Fibroblast of peridontal ligament (primary cell): ENCODE measurements at regions not wholly inside any gene's neighbourhood (a gene's known extent, or its start where the extent isn't known, plus 50 kb on each side); places are given as distances from the start of the nearest gene placed in this dataset.
A peak's percentile ranks its signal among the peaks of the same experiment; 100 is the strongest.

Experiments
- DNase-seq: peaks from one replicate; pipeline ENCODE4 v3.0.0-alpha.2; 2010; ENCODE audit errors: extremely low read depth

- DNase-seq = peak; percentile 88
Observed at GRCh38 chr1:81699234-81699633, 101.5 kb upstream of the ADGRL2 start.

DNA sequence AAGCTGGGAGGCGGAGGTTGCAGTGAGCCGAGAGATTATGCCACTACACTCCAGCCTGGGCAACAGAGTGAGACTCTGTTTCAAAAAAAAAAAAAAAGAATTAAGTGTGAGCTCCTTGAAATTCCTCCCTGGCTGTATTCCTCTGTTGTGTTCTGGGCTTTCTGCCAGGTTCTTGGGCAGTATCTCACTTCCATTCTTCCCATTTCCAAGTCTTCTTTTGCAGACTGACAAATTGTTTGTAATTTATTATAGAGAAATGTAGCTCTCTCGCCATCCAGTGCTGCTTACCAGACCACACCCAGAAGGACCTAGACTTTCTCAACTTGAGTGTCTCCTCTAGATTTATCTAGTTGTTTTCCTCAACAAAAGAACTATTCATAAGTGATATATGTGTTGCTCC lies 105.0 kb upstream of the ADGRL2 start:
- peak; percentile 81 for DNase-seq

DNA sequence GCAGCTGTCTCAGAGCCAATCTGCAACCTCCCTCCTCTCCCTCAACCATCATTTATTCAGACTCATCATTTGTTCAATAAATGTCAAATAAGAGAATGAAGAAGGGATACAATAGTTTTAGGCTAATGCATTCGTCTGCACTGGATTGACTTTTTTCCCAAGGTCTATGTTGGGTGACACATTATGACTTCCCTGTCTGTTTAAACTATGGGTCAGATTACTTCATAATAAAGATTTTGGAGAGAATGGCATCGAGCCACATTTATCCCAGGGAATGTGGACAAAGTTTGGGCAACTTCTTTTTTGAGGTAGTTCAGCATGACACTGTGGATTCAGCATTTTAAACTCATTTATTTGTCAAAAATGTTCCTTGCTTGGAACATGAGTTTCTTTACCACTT lies 107.4 kb upstream of the ADGRL2 start:
- DNase-seq = peak; percentile 45

DNA sequence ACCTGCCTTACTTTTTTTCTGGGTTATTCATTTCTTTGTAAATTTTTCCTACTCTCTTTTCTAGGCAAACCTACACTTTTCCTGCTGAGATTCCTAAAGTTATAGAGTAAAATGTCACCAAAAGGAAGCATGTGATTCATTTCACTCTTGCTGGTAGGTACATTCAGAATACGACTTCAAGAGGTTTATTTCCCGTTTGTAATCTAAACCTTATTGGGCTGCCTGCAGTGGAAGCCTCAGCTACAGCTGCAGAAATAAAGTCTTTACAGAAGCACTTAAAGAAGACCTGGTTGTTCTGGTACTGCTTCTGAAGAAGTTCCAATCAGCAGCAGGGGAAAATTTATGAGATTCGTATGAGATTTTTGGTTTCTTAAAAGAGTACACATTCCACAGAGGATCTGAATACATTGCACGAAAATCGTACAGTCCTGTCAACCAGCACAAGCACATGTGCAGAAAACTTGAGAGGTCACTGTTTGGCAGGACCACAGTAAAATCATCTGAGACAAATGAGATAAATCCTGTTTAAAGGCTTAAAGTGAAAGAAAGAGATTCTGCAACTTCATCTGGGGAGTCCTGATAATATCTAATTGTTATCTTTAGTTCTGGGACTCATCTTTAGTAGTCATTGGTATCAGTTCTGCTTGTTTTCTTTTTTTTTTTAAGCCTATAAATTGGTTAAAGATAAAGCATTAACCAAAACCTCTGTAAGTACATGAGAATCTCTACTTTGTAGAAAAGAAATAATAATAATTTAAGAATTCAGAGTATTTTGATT lies 109.9 kb upstream of the ADGRL2 start:
- DNase-seq = no peak

GRCh38 chr1:81689531-81689941 lies 111.2 kb upstream of the ADGRL2 start:
- DNase-seq = peak; percentile 95

DNA sequence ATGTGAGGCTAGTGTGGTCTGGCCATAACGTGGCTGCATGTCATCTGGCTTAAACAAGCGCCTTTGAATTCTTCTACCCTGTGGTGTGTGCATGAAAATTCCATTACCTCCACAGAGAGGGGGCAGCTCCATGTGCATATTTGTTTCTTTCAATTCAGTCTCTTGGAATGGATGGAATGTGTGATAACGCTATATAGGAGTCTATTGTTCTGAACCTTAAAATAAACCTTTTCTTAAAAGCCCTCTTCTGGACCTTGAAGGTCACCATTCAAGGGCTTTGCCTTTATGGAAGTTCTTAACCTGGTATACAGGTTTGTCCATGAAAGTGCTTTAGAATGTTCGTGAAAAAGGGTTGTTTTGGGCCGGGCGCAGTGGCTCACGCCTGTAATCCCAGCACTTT lies 118.2 kb upstream of the ADGRL2 start:
- DNase-seq = no peak

DNA sequence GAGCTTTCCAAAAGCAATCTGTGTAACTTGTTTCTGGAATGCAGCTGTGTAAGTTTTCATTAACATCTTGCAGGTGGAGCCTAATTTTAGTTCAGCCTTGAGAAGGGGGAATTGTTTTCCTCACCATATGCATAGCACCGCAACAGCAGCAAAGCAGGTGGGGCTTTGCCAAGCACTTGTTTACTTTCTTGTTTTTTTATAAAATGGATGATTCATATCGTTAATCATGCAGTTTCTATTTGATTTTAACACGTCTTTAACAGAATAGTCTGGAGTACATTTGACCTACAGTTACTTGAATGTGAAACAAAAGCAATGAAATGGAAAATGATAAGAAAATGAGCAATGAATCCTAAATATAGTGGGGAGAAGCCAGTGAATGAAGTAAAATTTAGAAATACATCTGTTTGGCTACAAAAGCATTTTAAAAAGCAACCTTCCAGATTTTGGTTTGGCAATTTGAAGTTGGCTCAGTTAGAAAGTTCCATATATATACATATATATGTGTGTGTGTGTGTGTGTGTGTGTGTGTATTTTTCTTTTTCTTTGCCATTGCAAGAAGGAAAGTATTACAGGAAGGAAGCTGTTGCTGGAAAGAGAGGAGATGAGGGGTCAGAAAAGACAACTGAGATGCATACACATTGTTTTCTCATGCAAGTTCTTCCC lies 119.0 kb upstream of the ADGRL2 start:
- DNase-seq = peak; percentile 47

- no peak for DNase-seq
Observed at GRCh38 chr1:81681114-81681513, 119.6 kb upstream of the ADGRL2 start.

GRCh38 chr1:81679942-81680341 lies 120.8 kb upstream of the ADGRL2 start:
- DNase-seq = peak; percentile 58

- no peak for DNase-seq
Observed at GRCh38 chr1:81678779-81679178, 122.0 kb upstream of the ADGRL2 start.

GRCh38 chr1:81672766-81673165 lies 128.0 kb upstream of the ADGRL2 start:
- DNase-seq = no peak

GRCh38 chr1:81671038-81671437 lies 129.7 kb upstream of the ADGRL2 start:
- DNase-seq = no peak

DNA sequence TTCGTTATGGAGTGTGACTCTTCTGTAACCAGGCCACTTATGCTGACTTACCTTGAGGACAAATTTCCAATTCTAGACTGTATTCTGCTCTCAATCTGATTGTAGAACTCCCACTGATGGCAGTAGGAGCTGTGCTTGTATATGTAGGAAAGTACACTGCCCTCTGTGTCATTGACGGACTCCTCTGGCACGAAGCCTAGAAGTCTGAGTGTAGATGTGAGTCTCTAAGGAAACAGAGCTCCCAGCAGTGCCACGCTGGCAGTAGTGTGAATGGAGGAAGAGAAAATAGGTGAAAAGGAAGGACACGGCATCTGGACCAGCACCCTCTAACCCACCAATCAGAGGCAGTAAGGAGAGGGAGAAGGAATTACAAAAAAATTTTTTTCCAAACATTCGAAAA lies 130.4 kb upstream of the ADGRL2 start:
- DNase-seq = peak; percentile 96

DNA sequence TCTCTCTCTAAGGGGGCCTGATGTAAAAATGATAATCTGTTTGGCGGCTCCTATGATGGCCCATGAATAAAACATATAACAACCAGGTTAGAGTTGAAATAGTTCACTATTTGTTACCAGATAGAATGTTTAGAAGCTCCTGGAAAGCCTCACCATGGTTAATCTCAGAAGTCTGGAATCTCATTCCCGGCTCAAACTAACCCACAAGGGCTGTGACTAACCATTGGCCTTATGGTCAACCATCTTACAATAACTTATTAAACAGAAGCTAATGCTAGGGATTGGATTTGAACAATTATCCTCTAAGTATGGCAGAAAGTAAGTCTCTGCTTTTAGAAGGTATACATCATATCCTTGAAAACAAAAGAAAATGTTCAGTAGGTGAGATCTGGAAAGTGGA lies 134.1 kb upstream of the ADGRL2 start:
- no peak for DNase-seq

DNA sequence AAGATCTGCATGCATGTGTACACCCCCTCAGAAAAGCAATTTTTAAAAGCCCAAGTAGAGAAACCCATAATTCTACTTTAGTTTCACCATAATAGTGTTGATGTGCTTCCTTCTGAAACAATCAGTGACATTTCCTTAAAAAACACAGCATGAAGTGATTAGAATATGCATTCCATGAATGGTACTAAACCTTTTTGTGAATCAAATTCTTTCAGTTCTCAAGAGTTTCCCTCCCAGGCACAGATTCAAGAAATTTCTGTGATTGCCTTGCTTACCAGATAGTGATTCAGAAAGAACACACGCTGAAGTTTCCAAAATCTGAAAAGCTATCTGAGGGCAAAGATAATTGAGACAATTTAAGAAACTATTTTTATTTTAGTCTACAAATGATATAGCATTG lies 136.4 kb upstream of the ADGRL2 start:
- peak; percentile 96 for DNase-seq

- no peak for DNase-seq
Observed at GRCh38 chr1:81662913-81663526, 137.7 kb upstream of the ADGRL2 start.

DNA sequence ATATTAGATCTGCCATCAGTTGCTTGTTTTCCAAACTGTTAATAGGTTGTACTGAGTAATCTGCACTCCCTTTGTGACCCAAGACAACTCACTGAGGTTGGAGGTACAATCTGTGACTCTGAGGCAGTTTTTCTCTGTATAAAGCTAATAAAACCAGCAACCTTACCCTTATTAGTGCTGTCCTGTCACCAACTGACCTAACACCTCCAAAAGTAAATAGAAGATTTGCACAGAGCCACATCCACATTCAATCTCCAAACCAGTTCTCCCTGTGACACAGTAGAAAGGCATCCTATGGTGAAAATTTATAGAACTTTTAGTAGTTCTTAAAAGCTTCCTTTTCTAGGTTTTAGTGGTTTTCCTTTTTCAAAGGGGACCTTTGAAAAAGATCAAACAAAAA lies 140.4 kb upstream of the ADGRL2 start:
- no peak for DNase-seq

DNA sequence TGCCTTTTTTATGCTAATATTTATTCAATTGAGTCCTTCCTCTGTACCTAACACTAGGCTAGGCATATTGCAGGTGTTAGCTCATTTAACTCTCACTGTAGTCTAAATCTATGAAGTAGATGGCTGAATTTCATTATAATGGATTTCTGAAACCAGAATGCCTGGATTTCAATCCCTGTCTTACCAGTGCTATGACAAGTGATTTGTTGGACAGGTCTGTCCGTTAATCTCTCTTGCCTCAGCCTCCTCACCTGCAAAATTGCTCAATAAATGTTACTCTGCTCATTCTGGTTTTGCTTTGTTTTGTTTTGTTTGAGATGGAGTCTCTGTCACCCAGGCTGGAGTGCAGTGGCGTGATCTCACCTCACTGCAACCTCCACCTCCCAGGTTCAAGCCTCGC lies 146.1 kb upstream of the ADGRL2 start:
- no peak for DNase-seq

DNA sequence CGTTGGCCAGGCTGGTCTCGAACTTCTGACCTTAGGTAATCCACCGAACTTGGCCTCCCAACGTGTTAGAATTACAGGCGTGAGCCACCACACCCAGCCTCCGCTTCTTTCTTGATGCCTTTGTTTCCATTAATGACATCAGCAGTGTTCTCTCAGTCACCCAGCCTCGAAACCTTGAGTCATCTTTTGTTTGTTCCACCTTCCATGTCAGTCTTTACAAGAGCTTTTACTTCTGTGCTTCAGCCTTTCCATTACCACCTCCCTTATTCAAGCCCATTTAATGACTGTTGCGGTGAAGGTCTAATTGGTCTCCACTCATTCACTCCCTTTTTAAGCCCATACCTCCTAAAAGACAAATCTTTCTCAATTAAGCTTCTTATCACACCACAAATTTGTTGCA lies 146.6 kb upstream of the ADGRL2 start:
- no peak for DNase-seq

DNA sequence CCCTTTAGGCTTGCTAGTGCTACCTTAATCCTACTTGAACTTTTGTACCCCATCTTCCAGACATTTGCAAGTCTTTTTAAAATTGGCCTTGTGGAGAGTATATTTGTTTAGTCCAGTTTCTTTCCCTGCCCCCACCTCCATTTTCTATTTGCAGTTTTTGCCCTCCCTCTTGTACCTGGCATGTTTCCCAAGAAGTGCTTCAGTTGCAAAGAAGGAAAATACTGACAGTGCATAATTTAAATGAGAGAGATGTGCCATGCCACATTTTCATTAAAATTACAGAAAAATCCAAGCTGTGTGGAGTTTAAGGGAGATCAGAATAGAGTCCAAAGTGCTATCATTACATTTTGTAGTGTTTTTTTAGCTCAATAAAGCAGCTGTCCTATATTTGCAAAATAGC lies 150.0 kb upstream of the ADGRL2 start:
- DNase-seq = no peak

- no peak for DNase-seq
Observed at GRCh38 chr1:81635816-81636215, 164.9 kb upstream of the ADGRL2 start.

DNA sequence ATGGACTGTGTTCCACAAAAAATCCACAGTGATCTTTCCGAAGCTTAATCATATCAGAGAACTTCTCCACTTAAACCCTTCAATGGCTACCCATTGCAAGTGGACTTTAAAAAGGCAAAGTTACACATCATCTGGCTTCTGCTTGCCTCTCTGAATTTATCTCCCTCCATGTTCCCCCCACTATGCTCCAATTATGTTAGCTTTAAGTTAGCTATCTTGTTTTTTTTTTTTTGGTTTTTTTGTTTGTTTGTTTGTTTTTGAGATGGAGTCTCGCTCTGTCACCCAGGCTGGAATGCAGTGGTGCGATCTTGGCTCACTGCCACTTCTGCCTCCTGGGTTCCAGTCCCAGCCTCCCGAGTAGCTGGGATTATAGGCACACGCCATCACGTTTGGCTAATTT lies 166.4 kb upstream of the ADGRL2 start:
- no peak for DNase-seq

- no peak for DNase-seq
Observed at GRCh38 chr1:81619156-81619555, 181.6 kb upstream of the ADGRL2 start.
